GM23338 (cell line): ENCODE measurements at regions not wholly inside any gene's neighbourhood (a gene's known extent, or its start where the extent isn't known, plus 50 kb on each side); places are given as distances from the start of the nearest gene placed in this dataset.

ENCODE experiments used
- EZH2phosphoT487 ChIP-seq: fragments of 200-600 bp; sonication (generic); IDR thresholded peaks from one replicate; pipeline ENCODE4 v1.8.1; 2018; ENCODE audit warnings: antibody characterized with exemption; ENCODE audit not compliant: unreplicated experiment
- STAT1 ChIP-seq: IDR thresholded peaks from one replicate; pipeline ENCODE4 v1.6.1; 2016; ENCODE audit warnings: antibody characterized with exemption; ENCODE audit not compliant: unreplicated experiment

- TF ChIP-seq STAT1 (no peak), EZH2phosphoT487 (no peak)
Observed at GRCh38 chr3:87979527-87979926, 79.3 kb downstream of the CGGBP1 start.
